DND-41 (cell line): ENCODE measurements at regions not wholly inside any gene's neighbourhood (a gene's known extent, or its start where the extent isn't known, plus 50 kb on each side); places are given as distances from the start of the nearest gene placed in this dataset.

Experiments used
- CTCF ChIP-seq: IDR thresholded peaks from 2 replicates; pipeline ENCODE4 v1.5.1; 2012; ENCODE audit warnings: borderline replicate concordance, low read length, moderate library complexity, mild to moderate bottlenecking; ENCODE audit not compliant: poor library complexity, severe bottlenecking; ENCODE audit errors: extremely low read depth
- EZH2 ChIP-seq: IDR thresholded peaks from 3 replicates; pipeline ENCODE4 v1.6.1; 2012; ENCODE audit warnings: borderline replicate concordance, low read depth, mild to moderate bottlenecking, moderate library complexity, low read length, inconsistent platforms; ENCODE audit not compliant: severe bottlenecking

- TF ChIP-seq CTCF, result no peak
- no peak for TF ChIP-seq EZH2
Measured at GRCh38 chr4:137468836-137469235, 63.5 kb downstream of the PCDH18 start.
